Occipital lobe (tissue), 1 donor: ENCODE measurements at regions not wholly inside any gene's neighbourhood (a gene's known extent, or its start where the extent isn't known, plus 50 kb on each side); places are given as distances from the start of the nearest gene placed in this dataset.

Experiments used
- DNase-seq: peaks from one replicate; lab custom pipeline; 2025; lab: John Stamatoyannopoulos, UW

GRCh38 chr5:40389591-40389990 is 290.1 kb upstream of the PTGER4 start:
- DNase-seq = no peak

DNA sequence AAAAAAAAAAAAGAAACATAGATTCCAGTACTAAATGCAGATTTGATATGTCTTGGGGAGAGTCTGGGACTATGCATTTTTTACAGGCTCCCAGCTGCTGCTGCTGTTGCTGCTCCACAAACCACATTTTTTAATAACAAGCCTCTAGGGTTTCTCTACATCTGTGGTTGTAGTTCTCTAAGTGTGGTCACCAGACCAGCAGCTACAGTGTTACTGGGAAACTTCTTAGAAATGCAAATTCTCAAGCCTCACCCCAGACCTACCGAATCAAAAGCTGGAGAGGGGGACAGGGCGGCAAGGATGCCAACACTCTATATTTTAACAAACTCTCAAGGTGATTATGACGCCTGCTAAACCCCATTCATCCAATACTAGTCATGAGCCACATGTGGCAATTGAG is 293.4 kb upstream of the PTGER4 start:
- DNase-seq = no peak

GRCh38 chr5:40385544-40385943 is 294.2 kb upstream of the PTGER4 start:
- no peak for DNase-seq

DNA sequence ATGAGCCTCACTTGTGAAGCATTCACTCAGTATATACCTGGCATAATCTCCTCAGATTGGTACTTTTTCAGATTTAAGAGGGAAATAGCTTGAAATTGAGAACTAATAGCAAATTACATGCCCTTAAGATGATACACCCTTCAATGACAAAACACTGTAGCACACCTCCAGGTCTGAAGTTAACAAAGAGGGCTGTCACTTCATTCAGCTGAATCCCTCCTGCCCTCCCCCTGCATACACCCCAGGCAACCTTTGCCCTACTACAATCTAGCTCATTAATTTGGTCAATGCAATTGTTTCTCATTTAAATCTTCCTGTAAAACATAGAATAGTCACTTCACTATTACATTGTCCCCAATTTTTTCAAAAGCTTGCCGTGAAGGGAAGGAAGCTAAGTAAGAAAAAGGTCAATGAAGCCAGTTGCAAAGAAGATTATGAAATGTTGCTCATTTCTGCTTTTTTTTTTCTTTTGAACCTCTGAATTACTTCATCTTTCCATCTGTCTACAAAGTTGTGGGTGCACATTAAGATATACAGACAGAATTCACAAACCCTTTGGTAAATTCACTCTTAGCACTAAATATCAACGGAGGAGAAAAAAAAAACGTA is 294.8 kb upstream of the PTGER4 start:
- no peak for DNase-seq

GRCh38 chr5:40383749-40384651 is 295.7 kb upstream of the PTGER4 start:
- DNase-seq = no peak

GRCh38 chr5:40381676-40382363 is 297.9 kb upstream of the PTGER4 start:
- DNase-seq = no peak

DNA sequence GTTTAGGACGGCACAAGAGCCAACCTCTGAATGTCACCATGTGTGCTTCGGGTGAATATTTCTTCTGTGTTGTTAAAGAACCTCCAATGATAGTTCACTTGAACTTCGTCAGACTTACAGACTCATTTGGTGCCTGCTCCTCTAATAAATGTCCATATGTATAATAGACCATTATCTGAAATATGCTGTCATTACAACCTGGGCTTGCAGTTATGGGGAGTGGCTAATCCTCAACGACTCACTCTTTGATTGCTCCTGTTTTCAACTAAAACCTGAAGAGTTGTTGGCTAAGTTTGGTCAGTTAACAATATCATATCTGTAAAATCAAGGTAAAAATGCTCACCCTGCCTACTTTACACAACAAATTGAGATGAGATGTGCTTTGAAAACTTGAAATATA is 298.7 kb upstream of the PTGER4 start:
- DNase-seq = no peak

GRCh38 chr5:40378396-40379177 is 301.1 kb upstream of the PTGER4 start:
- no peak for DNase-seq

DNA sequence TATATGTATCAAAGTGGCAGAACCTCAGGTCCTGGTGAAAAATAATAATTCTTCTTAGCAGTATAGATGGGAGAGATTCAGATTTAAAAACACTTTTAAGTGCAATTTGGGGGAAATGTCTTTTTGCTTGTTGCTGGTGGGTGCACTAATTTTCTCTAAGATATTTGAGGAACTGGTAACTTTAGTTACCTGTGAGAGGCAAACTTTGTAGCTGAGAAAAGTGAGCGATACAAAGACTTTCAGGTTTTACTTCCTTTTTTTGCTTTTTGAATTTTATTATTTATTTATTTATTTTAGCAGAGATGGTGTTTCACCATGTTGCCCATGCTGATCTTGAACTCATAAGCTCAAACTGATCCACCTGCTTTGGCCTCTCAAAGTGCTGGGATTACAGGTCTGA is 303.1 kb upstream of the PTGER4 start:
- DNase-seq = no peak

GRCh38 chr5:40374853-40375252 is 304.9 kb upstream of the PTGER4 start:
- no peak for DNase-seq

DNA sequence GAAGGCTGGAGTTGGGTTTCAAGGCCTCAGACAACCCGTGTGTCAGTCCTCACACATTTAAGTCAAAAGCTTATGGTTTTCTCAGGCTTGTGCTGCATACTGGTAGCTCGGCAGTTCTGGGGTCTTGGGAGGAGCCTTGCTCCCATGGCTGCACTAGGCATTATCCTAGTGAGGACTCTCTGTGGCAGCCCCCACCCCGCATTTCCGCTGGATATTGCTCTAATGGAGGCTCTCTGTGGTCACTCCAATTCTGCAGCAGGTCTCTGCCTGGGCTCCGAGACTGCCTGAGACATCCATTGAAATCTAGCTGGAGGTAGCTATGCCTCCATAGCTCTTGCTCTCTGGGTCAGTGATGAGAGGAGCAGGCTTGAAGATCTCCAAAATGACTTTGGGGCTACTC is 311.5 kb upstream of the PTGER4 start:
- DNase-seq = no peak

DNA sequence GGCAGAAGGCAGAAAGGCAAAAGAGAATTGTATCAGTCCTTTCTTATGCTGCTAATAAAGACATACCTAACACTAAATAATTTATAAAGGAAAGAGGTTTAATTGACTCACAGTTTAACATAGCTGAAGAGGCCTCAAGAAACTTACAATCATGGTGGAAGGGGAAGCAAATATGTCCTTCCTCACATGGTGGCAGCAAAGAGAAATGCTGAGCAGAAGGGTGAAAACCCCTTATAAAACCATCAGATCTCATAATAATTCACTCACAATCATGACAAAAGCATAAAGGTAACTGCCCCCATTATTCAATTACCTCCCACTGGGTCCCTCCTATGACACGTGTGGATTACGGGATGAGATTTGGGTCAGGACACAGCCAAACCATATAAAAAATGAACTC is 312.5 kb upstream of the PTGER4 start:
- no peak for DNase-seq

DNA sequence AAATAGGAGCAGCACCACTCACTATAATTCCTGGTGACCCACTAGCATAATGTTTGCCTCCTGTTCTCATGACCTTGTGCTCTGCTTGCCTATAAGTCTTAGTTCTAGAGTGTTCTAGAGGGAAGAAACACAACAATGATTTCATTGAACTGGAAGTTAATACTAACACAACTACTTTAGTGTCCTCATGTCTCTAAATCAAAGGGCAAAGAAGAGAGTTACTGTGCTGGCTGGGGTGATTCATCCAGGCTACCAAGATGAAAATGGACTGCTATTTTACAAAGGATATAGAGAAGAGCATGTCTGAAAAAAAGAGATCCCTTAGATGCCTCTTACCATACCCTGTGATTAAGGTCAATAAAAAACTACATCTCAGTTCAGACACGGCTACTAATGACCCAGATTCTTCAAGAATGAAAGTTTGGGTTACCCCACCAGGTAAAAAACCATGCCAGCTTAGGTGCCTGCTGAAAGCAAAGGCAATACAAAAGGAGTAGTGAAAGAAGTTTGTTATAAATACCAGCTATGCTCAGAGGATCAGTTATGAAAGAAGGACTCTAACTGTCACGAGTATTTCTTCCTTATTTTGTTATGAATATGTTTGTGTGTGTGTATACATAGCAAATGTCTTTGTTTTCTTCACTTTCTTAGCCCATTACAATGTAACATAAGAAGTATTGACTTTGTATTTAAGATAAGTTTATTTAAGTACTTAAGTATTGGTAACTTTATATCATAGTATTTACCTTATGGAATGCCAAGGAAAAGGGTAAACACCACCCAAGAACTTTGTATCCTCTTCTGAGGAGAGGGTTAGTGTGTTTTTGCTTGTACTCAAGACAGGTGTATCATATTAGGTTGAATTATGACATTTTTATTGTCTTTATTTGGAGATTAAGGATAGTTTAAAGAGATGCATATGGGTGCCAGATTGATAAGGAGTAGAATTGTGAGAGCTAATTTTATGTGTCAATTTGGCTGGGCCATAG is 314.1 kb upstream of the PTGER4 start:
- no peak for DNase-seq

DNA sequence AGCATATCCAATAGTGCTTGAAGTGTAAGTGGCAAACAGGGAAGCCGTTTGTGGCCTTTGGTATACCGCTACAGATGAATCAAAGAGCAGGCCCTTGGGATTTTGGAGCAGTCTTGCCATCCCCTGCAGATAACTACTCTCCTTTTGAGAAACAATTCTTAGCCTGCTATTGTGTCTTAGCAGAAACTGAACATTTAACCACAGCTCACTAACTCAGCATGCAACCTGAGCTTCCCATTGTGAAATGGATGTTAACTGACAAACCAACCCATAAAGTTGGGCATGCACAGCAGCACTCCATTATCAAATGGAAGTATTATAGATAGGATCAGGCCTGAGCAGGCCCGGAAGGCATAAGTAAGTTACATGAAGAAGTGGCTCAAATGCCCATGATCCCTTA is 315.3 kb upstream of the PTGER4 start:
- no peak for DNase-seq

DNA sequence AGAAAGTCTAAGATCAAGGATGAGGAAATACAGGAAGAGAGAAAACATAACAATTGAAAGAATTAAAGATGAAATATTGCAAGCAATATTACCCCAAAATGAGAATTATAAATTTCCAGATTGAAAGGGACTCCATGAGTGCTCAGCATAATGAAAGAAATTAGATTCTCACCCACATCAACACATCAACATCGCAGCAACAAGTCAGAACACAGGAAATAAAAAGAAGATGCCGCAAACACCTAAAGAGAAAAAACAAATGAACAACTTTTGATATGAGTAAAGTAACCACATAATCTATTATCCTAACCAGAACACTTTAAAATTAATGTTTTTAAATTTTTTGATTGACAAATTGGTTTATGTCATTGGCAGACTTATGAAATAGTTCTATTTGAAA is 318.3 kb upstream of the PTGER4 start:
- no peak for DNase-seq

- no peak for DNase-seq
These were observed 319.0 kb upstream of the PTGER4 start for GRCh38 chr5:40360685-40361084.

GRCh38 chr5:40359832-40360231 is 319.9 kb upstream of the PTGER4 start:
- DNase-seq = no peak

DNA sequence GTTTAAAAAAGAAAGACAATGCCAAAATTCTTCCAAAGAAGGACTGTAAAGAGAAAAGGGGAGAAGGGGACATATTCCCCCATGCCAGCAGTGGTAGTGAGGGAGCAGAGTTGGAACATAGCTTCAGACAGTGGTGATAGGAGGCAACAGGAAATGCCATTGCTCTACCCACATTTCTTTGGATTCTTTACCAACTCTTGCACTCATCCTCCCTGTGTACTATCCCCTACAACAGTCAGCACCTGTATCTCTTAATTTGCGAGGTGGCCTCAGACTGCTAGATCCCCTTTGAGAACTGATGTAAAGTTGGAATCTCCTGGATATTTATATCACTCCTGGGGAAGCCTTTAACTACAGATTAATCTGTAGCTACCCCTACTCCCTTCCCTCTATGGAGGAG is 320.6 kb upstream of the PTGER4 start:
- DNase-seq = no peak

DNA sequence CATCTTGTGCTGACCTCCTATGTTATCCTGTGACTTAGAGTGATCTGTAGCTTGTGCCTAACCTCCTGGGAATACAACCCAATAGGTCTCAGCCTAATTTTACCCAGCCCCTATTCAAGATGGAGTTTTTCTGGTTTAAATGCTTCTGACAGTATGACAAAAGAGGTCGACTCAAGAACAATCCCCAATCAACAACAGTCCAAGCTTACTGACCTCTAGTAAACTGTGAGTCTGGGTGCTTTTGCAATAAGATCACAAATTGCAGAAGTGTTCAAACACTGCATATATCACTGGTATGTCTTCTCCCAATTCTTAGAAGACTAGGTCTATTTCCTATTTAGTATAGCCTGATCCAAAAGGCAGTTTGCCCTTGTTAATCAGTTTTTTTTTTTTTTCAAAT is 323.5 kb upstream of the PTGER4 start:
- no peak for DNase-seq

GRCh38 chr5:40355846-40356245 is 323.9 kb upstream of the PTGER4 start:
- DNase-seq = no peak

- DNase-seq = no peak
These were observed 324.5 kb upstream of the PTGER4 start for GRCh38 chr5:40355181-40355580.
